HFF-Myc (cell line): ENCODE measurements at regions not wholly inside any gene's neighbourhood (a gene's known extent, or its start where the extent isn't known, plus 50 kb on each side); places are given as distances from the start of the nearest gene placed in this dataset.

Source experiments
- DNase-seq: peaks from one replicate; pipeline ENCODE4 v3.0.0-alpha.2; 2011; ENCODE audit warnings: low read depth; ENCODE audit errors: extremely low read depth
- H3K4me3 ChIP-seq: replicated peaks from 2 replicates; pipeline ENCODE4 v1.5.1; 2011; ENCODE audit warnings: low read depth, mild to moderate bottlenecking, control low read depth, low read length
- TF ChIP-seq, protein P1 (sequence below): IDR thresholded peaks from 2 replicates; pipeline ENCODE4 v1.5.1; 2012; ENCODE audit warnings: mild to moderate bottlenecking, low read depth, low read length, control low read depth; ENCODE audit errors: missing control alignments

DNA sequence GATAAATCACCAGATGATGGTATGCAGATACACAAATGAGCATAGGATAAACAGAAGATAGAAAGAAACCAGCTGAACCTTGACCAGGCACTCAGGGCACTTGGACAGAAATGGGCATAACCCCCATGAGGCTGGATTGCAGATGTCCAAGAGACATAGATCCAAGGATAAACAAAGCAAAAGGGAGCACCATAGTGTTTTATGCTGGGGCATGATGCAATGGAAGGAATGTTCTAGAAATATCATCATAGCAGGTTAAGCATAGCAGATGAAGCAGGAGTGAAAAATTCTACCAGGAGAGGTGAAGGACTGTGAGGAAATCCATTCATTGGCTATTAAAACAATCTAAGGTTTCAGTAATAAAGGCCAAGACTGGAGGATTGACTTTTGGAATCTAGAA lies 70.5 kb upstream of the TES start:
- TF ChIP-seq, protein P1, sequence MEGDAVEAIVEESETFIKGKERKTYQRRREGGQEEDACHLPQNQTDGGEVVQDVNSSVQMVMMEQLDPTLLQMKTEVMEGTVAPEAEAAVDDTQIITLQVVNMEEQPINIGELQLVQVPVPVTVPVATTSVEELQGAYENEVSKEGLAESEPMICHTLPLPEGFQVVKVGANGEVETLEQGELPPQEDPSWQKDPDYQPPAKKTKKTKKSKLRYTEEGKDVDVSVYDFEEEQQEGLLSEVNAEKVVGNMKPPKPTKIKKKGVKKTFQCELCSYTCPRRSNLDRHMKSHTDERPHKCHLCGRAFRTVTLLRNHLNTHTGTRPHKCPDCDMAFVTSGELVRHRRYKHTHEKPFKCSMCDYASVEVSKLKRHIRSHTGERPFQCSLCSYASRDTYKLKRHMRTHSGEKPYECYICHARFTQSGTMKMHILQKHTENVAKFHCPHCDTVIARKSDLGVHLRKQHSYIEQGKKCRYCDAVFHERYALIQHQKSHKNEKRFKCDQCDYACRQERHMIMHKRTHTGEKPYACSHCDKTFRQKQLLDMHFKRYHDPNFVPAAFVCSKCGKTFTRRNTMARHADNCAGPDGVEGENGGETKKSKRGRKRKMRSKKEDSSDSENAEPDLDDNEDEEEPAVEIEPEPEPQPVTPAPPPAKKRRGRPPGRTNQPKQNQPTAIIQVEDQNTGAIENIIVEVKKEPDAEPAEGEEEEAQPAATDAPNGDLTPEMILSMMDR: no peak
- no peak for DNase-seq
- H3K4me3 ChIP-seq: no peak overlapping the region

DNA sequence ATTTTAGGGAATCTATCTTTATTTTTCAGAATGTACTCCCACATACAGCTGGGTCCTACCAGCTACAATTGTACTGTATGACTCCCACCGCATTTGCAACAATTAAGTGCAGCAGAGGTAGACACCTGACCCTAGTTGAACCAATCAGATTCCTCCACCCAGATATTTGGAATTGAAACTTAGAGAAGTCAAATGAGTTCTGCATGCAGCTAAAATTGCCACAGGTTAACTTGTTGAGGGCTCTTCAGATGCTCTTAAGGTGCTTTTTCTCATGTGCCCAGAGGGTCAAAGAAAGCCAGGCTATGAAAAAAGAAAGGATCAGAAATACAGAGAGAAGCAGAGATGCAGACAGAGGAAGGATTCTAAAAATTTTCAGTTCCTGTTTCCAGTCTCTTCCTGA lies 68.0 kb upstream of the TES start:
- no peak for DNase-seq
- TF ChIP-seq, protein P1: no peak
- no peak overlapping the region for H3K4me3 ChIP-seq

DNA sequence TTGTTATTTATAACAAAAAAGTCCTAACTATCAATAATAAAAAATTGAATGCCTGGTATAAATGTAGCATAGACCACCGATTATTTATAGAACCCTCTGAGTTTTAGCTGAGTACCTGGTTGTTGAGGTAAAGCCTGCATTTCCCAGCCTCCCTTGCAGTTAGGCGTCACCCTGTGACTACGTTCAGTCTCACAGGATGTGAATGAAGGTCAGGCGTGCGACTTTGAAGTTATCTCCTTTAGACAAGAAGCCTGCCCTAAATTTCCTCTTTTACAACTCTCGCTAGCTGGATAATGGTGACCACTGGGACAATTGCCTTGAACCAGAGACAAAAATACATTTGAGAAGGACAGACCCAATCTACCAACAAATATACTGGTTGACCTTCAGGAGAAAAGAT lies 67.5 kb upstream of the TES start:
- TF ChIP-seq, protein P1: no peak
- no peak for DNase-seq
- H3K4me3 ChIP-seq: no peak overlapping the region

DNA sequence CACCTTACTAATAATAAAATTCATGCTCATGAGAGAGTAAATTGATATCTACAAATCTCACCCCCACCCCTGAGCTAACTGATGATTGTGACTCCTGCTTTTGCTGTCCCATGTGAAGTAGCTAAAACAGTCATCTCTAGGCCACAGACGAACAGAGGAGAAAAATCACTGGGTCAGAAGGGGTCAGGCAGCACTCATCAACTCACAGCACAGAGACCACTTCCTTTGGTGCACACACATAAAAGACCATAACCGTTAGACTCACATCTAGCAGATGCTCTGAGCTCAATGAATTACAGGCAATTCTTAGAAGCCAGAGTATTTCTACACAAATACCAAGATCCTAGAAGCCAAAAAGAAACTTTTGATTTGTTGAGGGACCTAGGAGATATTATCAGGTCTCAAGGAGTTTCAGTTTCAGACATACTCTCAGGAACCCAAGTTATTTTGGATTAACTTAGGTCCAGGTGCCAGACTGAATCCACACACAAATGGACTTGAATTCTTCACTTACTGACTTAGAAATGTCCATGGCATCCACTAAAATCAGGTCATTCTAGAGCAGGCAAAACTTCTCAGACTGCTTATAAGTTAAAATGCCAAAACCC lies 65.0 kb upstream of the TES start:
- TF ChIP-seq, protein P1: no peak
- no peak for DNase-seq
- H3K4me3 ChIP-seq: no peak overlapping the region

DNA sequence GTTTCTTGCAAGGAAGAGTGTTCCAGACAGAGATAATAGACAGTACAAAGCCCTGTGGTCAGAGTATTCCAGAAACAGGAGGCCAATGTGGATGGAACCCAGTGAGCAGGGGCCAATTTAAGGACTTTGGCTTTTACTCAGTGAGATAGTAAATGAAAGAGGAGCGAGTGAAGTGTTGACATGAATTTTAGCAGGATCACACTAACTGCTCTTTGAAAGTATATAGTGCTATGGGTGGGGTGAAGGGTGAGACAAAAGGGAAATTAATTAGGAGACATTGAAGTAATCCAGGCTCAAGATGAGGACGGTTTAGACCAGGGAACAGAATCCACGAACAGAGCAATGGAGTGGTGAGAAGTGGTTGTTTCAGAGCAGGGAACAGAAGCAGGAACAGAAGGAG lies 62.2 kb upstream of the TES start:
- TF ChIP-seq, protein P1: no peak
- no peak for DNase-seq
- H3K4me3 ChIP-seq: no peak overlapping the region

DNA sequence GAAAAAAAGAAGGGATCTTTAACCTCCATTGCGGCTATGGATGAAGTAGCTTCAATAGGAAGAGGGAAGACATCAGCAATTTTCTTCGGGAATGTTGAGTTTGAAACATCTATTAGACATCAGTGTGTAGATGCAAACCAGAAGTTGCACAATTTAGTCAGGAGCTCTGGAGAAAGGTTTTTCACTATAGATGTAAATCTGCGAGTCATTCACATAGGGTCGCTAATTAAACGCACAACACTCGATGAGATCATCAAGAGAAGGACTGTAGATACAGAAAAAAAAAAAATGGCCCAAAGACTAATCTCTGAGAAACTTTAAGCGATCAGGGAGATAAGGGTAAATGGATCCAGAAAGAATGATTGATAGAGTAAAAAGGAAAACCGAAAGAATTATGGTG lies 61.7 kb upstream of the TES start:
- TF ChIP-seq, protein P1: no peak
- no peak overlapping the region for H3K4me3 ChIP-seq
- no peak for DNase-seq

DNA sequence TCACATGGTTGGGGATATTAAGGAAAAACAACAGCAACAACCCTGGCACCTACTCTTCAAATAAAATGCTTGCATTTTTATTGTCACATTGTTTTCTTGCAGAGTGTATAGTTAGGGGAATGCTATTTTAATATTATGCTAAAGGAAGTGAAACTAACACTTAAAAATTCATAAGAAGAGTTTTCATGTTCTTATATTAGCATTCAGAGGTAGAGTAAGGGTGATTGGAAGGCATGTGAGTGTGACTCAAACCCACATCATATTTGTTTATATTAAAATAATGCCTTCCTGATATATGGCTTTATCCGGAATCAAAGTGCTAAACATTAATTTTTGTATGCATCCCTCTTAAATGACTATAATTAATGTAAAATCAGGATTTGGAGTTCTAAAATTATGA lies 59.8 kb upstream of the TES start:
- TF ChIP-seq, protein P1: no peak
- DNase-seq: no peak
- H3K4me3 ChIP-seq: no peak overlapping the region
